Stomach (tissue), 8 donors: ENCODE measurements at regions not wholly inside any gene's neighbourhood (a gene's known extent, or its start where the extent isn't known, plus 50 kb on each side); places are given as distances from the start of the nearest gene placed in this dataset.

Experiments used
- DNase-seq, 2 donors: peaks; one replicate each; pipeline versions ENCODE4 v3.0.0 to v3.0.0-alpha.2; 2013 to 2019
- H3K27ac ChIP-seq, 5 donors: fragments of 200-600 bp in 4 of 5; sonication (generic) in 4 of 5; one replicate each; pipeline ENCODE4 v1.5.1; 2013 to 2019; ENCODE audit warnings: mild to moderate bottlenecking in 1 of 5, moderate library complexity in 1 of 5
- H3K27me3 ChIP-seq, 3 donors: fragments of 200-600 bp; sonication (generic); one replicate each; pipeline ENCODE4 v1.5.1; 2017 to 2019; ENCODE audit warnings: mixed run types in 1 of 3
- H3K36me3 ChIP-seq, 4 donors: fragments of 200-600 bp; sonication (generic); 1 replicate in 3 of 4; 2 replicates in 1 of 4; pipeline ENCODE4 v1.5.1; 2016 to 2019
- H3K4me1 ChIP-seq, 4 donors: fragments of 200-600 bp; sonication (generic); one replicate each; pipeline ENCODE4 v1.5.1; 2016 to 2019
- H3K4me3 ChIP-seq, 4 donors: fragments of 200-600 bp; sonication (generic) in 3 of 4; one replicate each; pipeline ENCODE4 v1.5.1; 2016 to 2019; ENCODE audit warnings: mild to moderate bottlenecking in 1 of 4
- H3K9me3 ChIP-seq, 4 donors: fragments of 200-600 bp; sonication (generic); one replicate each; pipeline ENCODE4 v1.5.1; 2016 to 2019
- EP300 ChIP-seq: sonication (generic); formaldehyde crosslinking; IDR thresholded peaks from one replicate; pipeline ENCODE4 v1.6.1; 2017; ENCODE audit warnings: antibody characterized with exemption
- POLR2A ChIP-seq, 4 donors: fragments of 450-650 bp; IDR thresholded peaks; one replicate each; pipeline ENCODE4 v1.6.1; 2016; ENCODE audit warnings: antibody characterized with exemption in 4 of 4, control low read depth in 2 of 4, mild to moderate bottlenecking in 1 of 4, moderate library complexity in 1 of 4
- POLR2AphosphoS5 ChIP-seq, 3 donors: sonication (generic); formaldehyde crosslinking; IDR thresholded peaks; one replicate each; pipeline ENCODE4 v1.6.1; 2016; ENCODE audit warnings: antibody characterized with exemption in 3 of 3
- WGBS, 5 donors: extraction: QIAGEN DNeasy Blood & Tissue Kit in 3 of 5; methylation state at CpG; one replicate each; pipeline versions ENCODE4 v1.1.5 to v1.1.7; 2013 to 2018; 5-methylcytosine and 5-hydroxymethylcytosine counted together
- intact Hi-C: fragments of 100-400 bp; cut with DNase I; formaldehyde crosslinking; loops from one replicate; pipeline ENCODE4 v1.15.1; 2023; ENCODE audit warnings: low total_unique reads
- TF ChIP-seq, protein P1 (sequence below), 7 experiments: fragments of 450-650 bp in 4 of 7; fragments of 200-600 bp in 3 of 7; sonication (generic) in 3 of 7; IDR thresholded peaks; one replicate each; pipeline ENCODE4 v1.5.1; 2016 to 2019; ENCODE audit warnings: antibody characterized with exemption in 7 of 7, control low read depth in 2 of 7, mild to moderate bottlenecking in 1 of 7
- donor health status: healthy with polysubstance abuse.
- donor health status: Bipolar disorder and iron deficiency.
- donor health status: healthy.

DNA sequence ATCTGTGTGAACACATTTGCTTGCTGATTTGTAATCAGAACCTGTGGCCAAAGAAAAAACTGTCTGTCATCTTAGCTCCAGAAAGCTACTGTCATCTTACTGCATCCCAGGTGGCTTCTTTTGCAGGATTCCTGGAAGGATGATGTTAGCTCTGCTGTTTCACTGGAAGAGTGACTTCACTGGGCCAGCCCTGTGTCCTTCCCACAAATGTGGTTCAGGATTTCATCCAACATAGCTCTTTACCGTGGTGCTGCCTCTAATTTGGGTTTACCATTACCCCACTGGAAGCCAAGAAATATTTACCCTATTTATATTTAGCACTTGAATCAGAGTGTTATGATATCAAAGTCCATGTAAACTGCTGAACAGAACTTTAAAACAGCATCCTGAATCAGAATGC, 501.0 kb downstream of the GADD45G start:
- H3K27me3 ChIP-seq: no peaks in the 10 kb centered on the region
- H3K4me3 ChIP-seq: no peak overlapping the region
- no peak for TF ChIP-seq POLR2A (IDR thresholded peaks at IDR 0.05)
- TF ChIP-seq EP300: no peak
- TF ChIP-seq POLR2AphosphoS5 (IDR thresholded peaks at IDR 0.05): no peak
- TF ChIP-seq, protein P1, sequence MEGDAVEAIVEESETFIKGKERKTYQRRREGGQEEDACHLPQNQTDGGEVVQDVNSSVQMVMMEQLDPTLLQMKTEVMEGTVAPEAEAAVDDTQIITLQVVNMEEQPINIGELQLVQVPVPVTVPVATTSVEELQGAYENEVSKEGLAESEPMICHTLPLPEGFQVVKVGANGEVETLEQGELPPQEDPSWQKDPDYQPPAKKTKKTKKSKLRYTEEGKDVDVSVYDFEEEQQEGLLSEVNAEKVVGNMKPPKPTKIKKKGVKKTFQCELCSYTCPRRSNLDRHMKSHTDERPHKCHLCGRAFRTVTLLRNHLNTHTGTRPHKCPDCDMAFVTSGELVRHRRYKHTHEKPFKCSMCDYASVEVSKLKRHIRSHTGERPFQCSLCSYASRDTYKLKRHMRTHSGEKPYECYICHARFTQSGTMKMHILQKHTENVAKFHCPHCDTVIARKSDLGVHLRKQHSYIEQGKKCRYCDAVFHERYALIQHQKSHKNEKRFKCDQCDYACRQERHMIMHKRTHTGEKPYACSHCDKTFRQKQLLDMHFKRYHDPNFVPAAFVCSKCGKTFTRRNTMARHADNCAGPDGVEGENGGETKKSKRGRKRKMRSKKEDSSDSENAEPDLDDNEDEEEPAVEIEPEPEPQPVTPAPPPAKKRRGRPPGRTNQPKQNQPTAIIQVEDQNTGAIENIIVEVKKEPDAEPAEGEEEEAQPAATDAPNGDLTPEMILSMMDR (IDR thresholded peaks at IDR 0.05): no peak
- no peak for DNase-seq
- intact Hi-C loops: no loop called here
- no peak overlapping the region for H3K27ac ChIP-seq
- H3K9me3 ChIP-seq: peaks cover 0 to 7% (median 0%) of the 10 kb centered on the region in 4 donors
- 22 to 45% (median 27%) methylated on average over 1 of the region's 1 CpG for WGBS, 5 donors
- H3K4me1 ChIP-seq: peaks cover 0 to 30% (median 15%) of the 10 kb centered on the region in 4 donors
- H3K36me3 ChIP-seq: no peaks in the 10 kb centered on the region

DNA sequence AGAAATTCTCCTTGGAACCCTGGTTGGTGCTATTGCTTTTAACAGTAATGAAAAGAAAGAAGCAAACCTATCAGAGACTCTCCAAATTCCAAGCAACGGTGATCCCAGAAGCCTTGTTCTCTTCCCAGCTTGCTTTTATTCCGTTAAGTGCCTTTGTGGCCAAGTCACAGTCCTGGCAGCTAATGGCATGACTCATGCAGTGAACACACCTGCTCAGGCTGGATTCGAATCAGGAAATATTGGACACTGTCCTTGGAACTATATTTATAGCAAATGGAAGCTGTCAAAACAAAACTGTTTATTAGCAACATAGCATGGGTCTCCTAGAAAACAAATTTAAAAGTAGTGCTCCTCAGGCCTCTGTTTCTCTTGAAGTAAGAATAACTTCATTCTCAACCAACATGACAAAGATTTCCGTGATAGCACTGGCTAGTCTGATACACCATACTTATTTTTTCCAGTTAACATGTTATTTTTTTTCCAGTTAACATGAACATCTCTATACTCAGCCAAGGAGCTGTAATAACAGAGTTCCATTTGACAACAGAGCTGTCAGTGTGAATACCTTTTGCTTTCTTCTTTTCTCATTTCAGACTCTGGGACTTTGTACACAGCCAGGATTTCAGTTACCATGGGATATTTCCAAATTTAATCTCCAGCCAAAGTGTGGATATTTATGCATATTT, 502.4 kb downstream of the GADD45G start:
- 23 to 31% (median 26%) methylated on average over 4 of the region's 4 CpGs for WGBS, 5 donors
- TF ChIP-seq, protein P1 (IDR thresholded peaks at IDR 0.05): no peak
- TF ChIP-seq POLR2A (IDR thresholded peaks at IDR 0.05) (no peak), EP300 (no peak), POLR2AphosphoS5 (IDR thresholded peaks at IDR 0.05) (peak in 2 of 3 donors; percentile 59 to 75)
- no peaks in the 10 kb centered on the region for H3K36me3 ChIP-seq
- peaks cover 0 to 7% (median 0%) of the 10 kb centered on the region in 4 donors for H3K9me3 ChIP-seq
- H3K27me3 ChIP-seq: no peaks in the 10 kb centered on the region
- H3K27ac ChIP-seq: peak overlapping the region in 2 of 5 donors; percentile 40 to 54
- H3K4me3 ChIP-seq: no peak overlapping the region
- intact Hi-C loops: no loop called here
- peak; percentile 65 to 83 for DNase-seq
- H3K4me1 ChIP-seq: peaks cover 0 to 28% (median 14%) of the 10 kb centered on the region in 4 donors

DNA sequence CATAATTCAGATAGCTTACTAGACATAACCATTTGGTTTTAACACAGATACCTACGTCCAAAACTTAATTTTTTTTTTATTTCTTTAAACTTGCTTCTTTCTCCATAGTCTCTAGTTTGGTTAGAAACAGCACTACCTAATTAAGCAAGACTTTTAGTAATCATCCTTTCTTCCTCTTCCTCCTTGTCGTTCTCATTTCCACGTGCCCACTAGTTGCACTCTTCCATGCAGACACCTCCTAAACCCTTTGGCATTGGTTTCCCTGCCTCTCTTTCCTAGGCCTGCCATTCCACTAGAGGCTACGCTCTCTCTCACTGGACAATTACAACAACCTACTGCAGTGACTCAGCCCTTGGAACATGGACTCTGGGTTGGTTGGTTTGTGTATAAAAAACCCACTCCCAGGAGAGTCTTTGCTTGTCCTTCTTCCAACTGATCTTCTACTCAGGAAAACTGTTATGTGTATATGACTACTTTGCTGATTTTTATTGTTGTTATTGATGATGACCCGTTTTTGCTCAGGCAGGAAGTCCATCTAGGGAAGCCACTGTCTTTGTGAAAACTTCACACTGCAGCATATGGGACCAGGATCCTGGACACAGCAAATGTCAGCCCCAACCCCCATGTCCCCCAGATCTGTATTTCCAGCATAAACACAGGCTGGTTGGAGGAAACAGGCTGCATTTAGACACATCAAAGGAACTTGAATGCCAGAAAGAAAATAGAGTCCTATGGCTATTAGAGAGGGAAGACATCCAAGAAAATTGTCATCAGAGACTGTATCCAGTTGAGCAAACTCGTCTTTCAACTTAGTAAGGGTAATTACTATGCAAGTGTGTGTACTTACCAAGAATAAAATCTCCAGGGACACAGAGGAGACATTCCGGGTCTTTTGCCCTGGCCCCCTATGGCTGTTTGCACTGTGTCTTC, 503.2 kb downstream of the GADD45G start:
- Histone ChIP-seq H3K9me3 (peaks cover 0 to 7% (median 0%) of the 10 kb centered on the region in 4 donors), H3K4me3 (no peak overlapping the region), H3K36me3 (no peaks in the 10 kb centered on the region), H3K27ac (peak overlapping the region in 2 of 5 donors; percentile 40 to 54), H3K27me3 (no peaks in the 10 kb centered on the region), H3K4me1 (peaks cover 0 to 23% (median 12%) of the 10 kb centered on the region in 4 donors)
- DNase-seq: no peak
- intact Hi-C loops: no loop called here
- WGBS, 5 donors: 50 to 69% (median 63%) methylated on average over 7 of the region's 7 CpGs
- TF ChIP-seq, protein P1 (IDR thresholded peaks at IDR 0.05): no peak
- TF ChIP-seq POLR2AphosphoS5 (IDR thresholded peaks at IDR 0.05) (no peak), POLR2A (IDR thresholded peaks at IDR 0.05) (no peak), EP300 (no peak)

DNA sequence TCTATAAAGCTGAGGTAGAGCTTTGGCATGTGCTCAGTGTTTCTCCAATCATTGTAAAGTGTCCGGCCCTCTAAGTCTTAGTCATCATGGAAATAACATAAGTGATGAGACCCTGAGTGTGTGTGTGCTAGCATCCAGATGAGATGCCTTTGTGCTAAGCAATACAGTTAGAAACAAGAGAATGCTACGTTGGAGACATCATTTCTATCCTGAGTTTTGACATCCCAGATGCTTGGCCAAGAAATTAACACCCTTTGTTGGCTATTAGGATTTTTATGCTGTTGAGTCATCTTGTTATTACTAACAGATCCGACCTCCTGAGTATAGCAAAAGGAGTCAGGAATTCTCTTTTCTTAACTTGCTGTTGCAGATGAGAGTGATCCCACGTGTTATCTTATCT, 508.0 kb downstream of the GADD45G start:
- DNase-seq: no peak

More for the DNA sequence above, 508.0 kb downstream of the GADD45G start:
- peaks cover 0 to 7% (median 0%) of the 10 kb centered on the region in 4 donors for H3K9me3 ChIP-seq
- intact Hi-C loops: no loop called here
- TF ChIP-seq EP300 (no peak), POLR2AphosphoS5 (IDR thresholded peaks at IDR 0.05) (no peak), POLR2A (IDR thresholded peaks at IDR 0.05) (no peak)
- TF ChIP-seq, protein P1 (IDR thresholded peaks at IDR 0.05): no peak
- H3K4me3 ChIP-seq: no peak overlapping the region
- H3K27me3 ChIP-seq: no peaks in the 10 kb centered on the region
- 44 to 55% (median 51%) methylated on average over 4 of the region's 4 CpGs for WGBS, 5 donors
- H3K36me3 ChIP-seq: no peaks in the 10 kb centered on the region
- H3K27ac ChIP-seq: no peak overlapping the region
- H3K4me1 ChIP-seq: peaks cover 0 to 9% (median 2%) of the 10 kb centered on the region in 4 donors
